Right atrium auricular region (tissue), 2 donors: ENCODE measurements at regions not wholly inside any gene's neighbourhood (a gene's known extent, or its start where the extent isn't known, plus 50 kb on each side); places are given as distances from the start of the nearest gene placed in this dataset.

Experiments used
- DNase-seq: peaks from one replicate; pipeline ENCODE4 v3.0.0-alpha.2; 2019; ENCODE audit warnings: low spot score
- H3K27ac ChIP-seq, 2 donors: fragments of 200-600 bp; sonication (generic); 1 replicate in 1 of 2; 2 replicates in 1 of 2; pipeline ENCODE4 v1.5.1; 2016 to 2019
- H3K27me3 ChIP-seq, 2 donors: fragments of 200-600 bp; sonication (generic); one replicate each; pipeline versions ENCODE4 v1.5.1 to v1.6.0; 2017 to 2019
- H3K36me3 ChIP-seq: fragments of 200-600 bp; sonication (generic); one replicate; pipeline ENCODE4 v1.5.1; 2016
- H3K4me1 ChIP-seq, 2 donors: fragments of 200-600 bp; sonication (generic); one replicate each; pipeline versions ENCODE4 v1.5.1 to v1.6.0; 2017 to 2019
- H3K4me3 ChIP-seq, 2 donors: fragments of 200-600 bp; sonication (generic); 1 replicate in 1 of 2; 2 replicates in 1 of 2; pipeline ENCODE4 v1.5.1; 2017 to 2019; ENCODE audit warnings: mild to moderate bottlenecking in 1 of 2, moderate library complexity in 1 of 2
- H3K9me3 ChIP-seq, 2 donors: fragments of 200-600 bp; sonication (generic); one replicate each; pipeline ENCODE4 v1.5.1; 2019
- TF ChIP-seq, protein P1 (sequence below), 2 donors: fragments of 200-600 bp; sonication (generic); IDR thresholded peaks; one replicate each; pipeline ENCODE4 v1.5.1; 2019; ENCODE audit warnings: antibody characterized with exemption in 2 of 2

DNA sequence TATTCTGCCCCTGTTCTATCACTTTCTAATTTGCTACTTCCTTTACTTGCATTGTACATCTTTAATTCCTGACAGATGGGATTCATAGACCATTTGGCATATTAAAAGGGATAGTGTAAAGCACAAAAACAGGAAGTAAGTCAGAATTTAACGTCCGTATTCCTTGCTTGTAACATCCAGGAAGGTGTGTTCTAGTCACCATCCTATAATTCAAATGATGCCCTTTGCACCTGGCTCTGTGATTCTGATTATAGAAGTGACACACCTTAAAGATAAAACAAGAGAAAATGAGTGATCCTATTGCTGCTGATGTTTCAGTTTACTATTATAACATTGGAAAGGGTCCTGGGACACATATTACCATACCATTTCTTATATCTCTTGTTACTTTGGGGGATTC lies 238.7 kb upstream of the NR3C2 start:
- Histone ChIP-seq H3K9me3 (no peaks in the 10 kb centered on the region), H3K4me3 (no peak overlapping the region)

DNA sequence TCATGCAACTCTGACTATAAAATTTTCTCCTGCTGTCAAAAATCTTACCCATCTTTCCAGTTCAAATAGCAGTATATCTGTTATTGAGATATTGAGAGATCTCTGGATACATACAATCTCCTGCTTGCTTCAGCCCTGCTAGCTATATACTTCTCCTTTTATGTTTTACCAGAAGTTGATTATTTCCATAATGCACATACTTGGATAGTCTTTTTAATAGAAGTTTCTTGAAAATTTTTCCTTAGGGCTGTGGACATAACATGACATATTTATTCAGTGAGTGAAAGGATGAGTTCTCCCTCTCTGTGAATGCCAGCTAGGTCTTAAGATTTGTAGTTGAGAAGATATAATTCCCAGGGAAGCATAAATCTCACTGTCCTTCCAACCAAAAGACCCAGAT lies 234.1 kb upstream of the NR3C2 start:
- Histone ChIP-seq H3K9me3 (no peaks in the 10 kb centered on the region), H3K36me3 (no peaks in the 10 kb centered on the region), H3K4me1 (no peaks in the 10 kb centered on the region), H3K27ac (no peak overlapping the region), H3K27me3 (no peaks in the 10 kb centered on the region), H3K4me3 (no peak overlapping the region)
- DNase-seq, result no peak
- TF ChIP-seq, protein P1, sequence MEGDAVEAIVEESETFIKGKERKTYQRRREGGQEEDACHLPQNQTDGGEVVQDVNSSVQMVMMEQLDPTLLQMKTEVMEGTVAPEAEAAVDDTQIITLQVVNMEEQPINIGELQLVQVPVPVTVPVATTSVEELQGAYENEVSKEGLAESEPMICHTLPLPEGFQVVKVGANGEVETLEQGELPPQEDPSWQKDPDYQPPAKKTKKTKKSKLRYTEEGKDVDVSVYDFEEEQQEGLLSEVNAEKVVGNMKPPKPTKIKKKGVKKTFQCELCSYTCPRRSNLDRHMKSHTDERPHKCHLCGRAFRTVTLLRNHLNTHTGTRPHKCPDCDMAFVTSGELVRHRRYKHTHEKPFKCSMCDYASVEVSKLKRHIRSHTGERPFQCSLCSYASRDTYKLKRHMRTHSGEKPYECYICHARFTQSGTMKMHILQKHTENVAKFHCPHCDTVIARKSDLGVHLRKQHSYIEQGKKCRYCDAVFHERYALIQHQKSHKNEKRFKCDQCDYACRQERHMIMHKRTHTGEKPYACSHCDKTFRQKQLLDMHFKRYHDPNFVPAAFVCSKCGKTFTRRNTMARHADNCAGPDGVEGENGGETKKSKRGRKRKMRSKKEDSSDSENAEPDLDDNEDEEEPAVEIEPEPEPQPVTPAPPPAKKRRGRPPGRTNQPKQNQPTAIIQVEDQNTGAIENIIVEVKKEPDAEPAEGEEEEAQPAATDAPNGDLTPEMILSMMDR (IDR thresholded peaks at IDR 0.05), result no peak

More for the DNA sequence above, 238.7 kb upstream of the NR3C2 start:
- TF ChIP-seq, protein P1 (IDR thresholded peaks at IDR 0.05), result no peak
- no peaks in the 10 kb centered on the region for H3K36me3 ChIP-seq
- no peak for DNase-seq
- no peak overlapping the region for H3K27ac ChIP-seq
- H3K4me1 ChIP-seq, result no peaks in the 10 kb centered on the region
- no peaks in the 10 kb centered on the region for H3K27me3 ChIP-seq

DNA sequence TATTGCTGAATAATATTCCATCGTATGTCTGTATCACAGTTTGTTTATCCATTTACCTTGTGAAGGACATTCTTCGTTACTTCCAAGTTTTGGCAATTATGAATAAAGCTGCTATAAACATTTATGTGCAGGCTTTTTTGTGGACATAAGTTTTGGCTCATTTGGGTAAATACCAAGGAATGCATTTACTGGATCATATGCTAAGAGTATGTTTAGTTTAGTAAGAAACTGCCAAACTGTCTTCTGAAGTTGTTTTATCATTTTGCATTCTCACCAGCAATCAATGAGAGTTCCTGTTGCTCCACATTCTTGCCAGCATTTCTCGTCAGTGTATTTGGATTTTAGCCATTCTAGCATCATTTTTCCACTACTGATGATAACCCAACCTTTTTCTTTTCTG lies 232.7 kb upstream of the NR3C2 start:
- TF ChIP-seq, protein P1 (IDR thresholded peaks at IDR 0.05), result no peak
- H3K27ac ChIP-seq, result no peak overlapping the region
- no peaks in the 10 kb centered on the region for H3K36me3 ChIP-seq
- H3K9me3 ChIP-seq, result no peaks in the 10 kb centered on the region
- DNase-seq, result no peak
- no peak overlapping the region for H3K4me3 ChIP-seq
- no peaks in the 10 kb centered on the region for H3K27me3 ChIP-seq
- H3K4me1 ChIP-seq, result no peaks in the 10 kb centered on the region

DNA sequence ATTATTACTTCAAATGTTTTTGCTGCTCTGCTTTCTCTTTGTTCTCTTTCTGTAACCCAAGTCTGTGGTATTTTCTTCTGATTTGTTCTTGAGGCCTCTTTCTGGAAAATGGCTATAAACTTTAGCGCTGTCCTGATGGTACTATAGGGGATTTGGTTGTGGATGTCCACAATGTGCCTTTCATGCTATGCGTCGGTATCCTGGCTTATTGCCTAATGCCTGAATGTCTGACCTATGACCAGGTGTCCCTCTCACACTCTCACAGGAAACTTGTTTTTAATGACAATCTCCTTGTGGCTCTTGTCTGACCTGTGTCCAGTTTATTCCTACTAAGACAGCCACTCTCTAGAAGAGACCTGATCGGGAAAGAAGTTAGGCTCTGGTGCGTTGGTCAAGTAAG lies 222.4 kb upstream of the NR3C2 start:
- TF ChIP-seq, protein P1 (IDR thresholded peaks at IDR 0.05), result no peak
- no peak overlapping the region for H3K27ac ChIP-seq
- no peaks in the 10 kb centered on the region for H3K4me1 ChIP-seq
- H3K9me3 ChIP-seq, result no peaks in the 10 kb centered on the region
- no peaks in the 10 kb centered on the region for H3K36me3 ChIP-seq
- H3K4me3 ChIP-seq, result no peak overlapping the region
- no peak for DNase-seq
- no peaks in the 10 kb centered on the region for H3K27me3 ChIP-seq

DNA sequence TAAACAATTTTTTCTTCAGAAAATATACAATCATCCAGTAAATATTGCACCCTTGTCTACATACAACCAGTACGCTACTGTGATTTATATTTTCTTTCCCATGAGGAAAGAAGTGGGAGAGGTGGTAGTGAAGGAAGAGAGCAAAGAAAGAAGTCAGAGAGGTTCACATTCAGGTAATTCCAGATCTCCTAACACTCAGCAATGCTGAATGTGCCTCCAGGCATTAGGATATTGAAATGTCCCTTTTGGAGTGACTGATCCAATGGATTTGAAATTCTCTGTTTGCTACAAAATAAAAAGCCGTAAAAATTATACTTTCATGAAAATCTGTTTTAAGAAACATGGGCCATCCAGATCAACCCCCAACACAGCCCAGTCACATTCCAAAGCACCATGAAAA lies 211.9 kb upstream of the NR3C2 start:
- Histone ChIP-seq H3K27me3 (no peaks in the 10 kb centered on the region), H3K4me1 (no peaks in the 10 kb centered on the region), H3K4me3 (no peak overlapping the region), H3K9me3 (no peaks in the 10 kb centered on the region), H3K36me3 (no peaks in the 10 kb centered on the region), H3K27ac (no peak overlapping the region)
- TF ChIP-seq, protein P1 (IDR thresholded peaks at IDR 0.05), result no peak
- DNase-seq, result no peak

DNA sequence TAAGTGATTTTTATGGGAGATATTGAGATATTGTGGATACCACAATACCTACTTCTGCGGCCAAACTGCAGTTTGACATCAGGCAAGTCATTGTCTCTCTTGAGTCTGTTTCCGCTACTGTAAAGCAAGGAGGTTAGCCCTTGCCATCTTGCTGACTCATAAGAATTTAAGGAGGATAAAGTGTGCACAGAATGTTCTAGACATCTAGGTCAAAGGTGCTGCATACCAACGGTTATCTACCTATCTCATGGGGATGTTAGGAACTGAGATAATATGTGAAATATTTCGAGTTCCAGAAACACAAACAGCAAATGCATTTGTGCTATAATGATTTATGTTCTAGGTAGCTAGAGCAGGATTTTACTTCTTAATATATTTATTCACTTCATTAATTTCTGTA lies 211.5 kb upstream of the NR3C2 start:
- no peak overlapping the region for H3K4me3 ChIP-seq
- no peaks in the 10 kb centered on the region for H3K27me3 ChIP-seq
- TF ChIP-seq, protein P1 (IDR thresholded peaks at IDR 0.05), result no peak
- H3K36me3 ChIP-seq, result no peaks in the 10 kb centered on the region
- no peak for DNase-seq
- H3K9me3 ChIP-seq, result no peaks in the 10 kb centered on the region
- no peaks in the 10 kb centered on the region for H3K4me1 ChIP-seq
- H3K27ac ChIP-seq, result no peak overlapping the region
